ENCODE measurements at regions not wholly inside any gene's neighbourhood (a gene's known extent, or its start where the extent isn't known, plus 50 kb on each side); places are given as distances from the start of the nearest gene placed in this dataset.
A peak's percentile ranks its signal among the peaks of the same experiment; 100 is the strongest.

DNA sequence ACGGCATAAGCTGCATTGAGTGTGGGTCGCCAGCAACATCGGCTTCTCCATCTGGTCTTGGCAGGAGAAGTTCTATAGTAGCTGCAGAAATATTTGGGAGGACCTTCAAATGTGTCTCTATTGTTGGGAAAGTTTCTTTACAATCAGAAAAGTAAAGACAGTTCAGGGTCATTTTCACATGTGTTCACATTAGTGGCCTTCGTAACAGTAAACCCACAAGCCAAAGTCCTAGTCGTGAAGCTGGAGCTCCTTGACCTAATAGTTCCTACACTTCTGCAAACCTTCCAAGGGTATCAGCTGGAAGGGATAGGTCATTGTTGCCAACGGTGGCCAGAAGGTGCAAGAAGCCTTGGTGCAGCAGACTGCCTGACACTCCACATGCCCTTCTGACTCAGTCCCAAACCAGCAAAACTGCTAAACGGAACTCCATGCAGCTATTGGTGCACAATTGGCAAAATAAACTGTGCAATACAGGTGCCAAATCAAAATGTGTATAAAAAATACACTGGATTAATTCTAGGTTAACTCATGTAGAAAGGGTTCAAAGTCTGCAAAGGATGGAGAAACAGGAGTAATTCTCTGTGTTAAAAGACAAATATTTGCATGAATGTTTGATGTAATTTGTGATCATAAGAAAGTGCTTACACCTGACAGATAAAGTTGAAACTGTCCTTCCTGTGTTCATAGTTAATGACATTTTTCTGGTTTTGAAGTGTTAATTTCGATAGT is 102.8 kb upstream of the EGFR start:
- Mint-ChIP-seq H3K9me3 (peaks cover 0 to 6% (median 0%) of the 10 kb centered on the region in 8 donors), H3K27ac (no peak overlapping the region), H3K36me3 (no peaks in the 10 kb centered on the region), H3K4me3 (no peak overlapping the region), H3K4me1 (no peaks in the 10 kb centered on the region), H3K27me3 (peaks cover 5 to 6% of the 10 kb centered on the region in 2 donors)
- Histone ChIP-seq H3K9me3 (ENCODE audit: control insufficient read depth in 1 of 2, low read length in 2 of 2) (no peaks in the 10 kb centered on the region), H3K36me3 (ENCODE audit: insufficient read depth, low read length) (no peaks in the 10 kb centered on the region), H3K4me1 (ENCODE audit: insufficient read depth, low read length) (no peaks in the 10 kb centered on the region), H3K27me3 (ENCODE audit: insufficient read depth, low read length) (no peaks in the 10 kb centered on the region), H3K27ac (ENCODE audit: low read depth, low read length) (no peak overlapping the region), H3K4me3 (ENCODE audit: low read length in 2 of 2) (no peak overlapping the region)
- POLR2A ChIA-PET (ENCODE audit: partially characterized antibody): no interaction called here
- CTCF ChIA-PET (ENCODE audit: partially characterized antibody): no interaction called here
- DNase-seq: no peak
- intact Hi-C loops (cut with micrococcal nuclease): no loop called here

GRCh38 chr7:54917613-54918391 is 101.0 kb upstream of the EGFR start:
- Mint-ChIP-seq H3K27me3 (peaks cover 5 to 6% of the 10 kb centered on the region in 2 donors), H3K9me3 (peaks cover 0 to 12% (median 0%) of the 10 kb centered on the region in 8 donors), H3K27ac (no peak overlapping the region), H3K4me3 (no peak overlapping the region), H3K4me1 (no peaks in the 10 kb centered on the region), H3K36me3 (no peaks in the 10 kb centered on the region)
- Histone ChIP-seq H3K36me3 (ENCODE audit: insufficient read depth, low read length) (no peaks in the 10 kb centered on the region), H3K4me1 (ENCODE audit: insufficient read depth, low read length) (no peaks in the 10 kb centered on the region), H3K27ac (ENCODE audit: low read depth, low read length) (no peak overlapping the region), H3K9me3 (ENCODE audit: control insufficient read depth in 1 of 2, low read length in 2 of 2) (no peaks in the 10 kb centered on the region), H3K27me3 (ENCODE audit: insufficient read depth, low read length) (no peaks in the 10 kb centered on the region), H3K4me3 (ENCODE audit: low read length in 2 of 2) (no peak overlapping the region)
- ChIA-PET POLR2A (ENCODE audit: partially characterized antibody) (no interaction called here), CTCF (ENCODE audit: partially characterized antibody) (no interaction called here)
- no peak for DNase-seq
- intact Hi-C loops (cut with micrococcal nuclease): no loop called here

- Histone ChIP-seq H3K4me1 (ENCODE audit: insufficient read depth, low read length) (no peaks in the 10 kb centered on the region), H3K27me3 (ENCODE audit: insufficient read depth, low read length) (no peaks in the 10 kb centered on the region), H3K4me3 (ENCODE audit: low read length in 2 of 2) (no peak overlapping the region), H3K36me3 (ENCODE audit: insufficient read depth, low read length) (no peaks in the 10 kb centered on the region), H3K9me3 (ENCODE audit: control insufficient read depth in 1 of 2, low read length in 2 of 2) (no peaks in the 10 kb centered on the region), H3K27ac (ENCODE audit: low read depth, low read length) (no peak overlapping the region)
- intact Hi-C loops (cut with micrococcal nuclease): no loop called here
- Mint-ChIP-seq H3K36me3 (no peaks in the 10 kb centered on the region), H3K9me3 (peaks cover 0 to 33% (median 5%) of the 10 kb centered on the region in 8 donors), H3K4me3 (no peak overlapping the region), H3K27me3 (peaks cover 3 to 7% of the 10 kb centered on the region in 2 donors), H3K27ac (no peak overlapping the region), H3K4me1 (no peaks in the 10 kb centered on the region)
- no peak for DNase-seq
- ChIA-PET CTCF (ENCODE audit: partially characterized antibody) (no interaction called here), POLR2A (ENCODE audit: partially characterized antibody) (no interaction called here)
Measured at GRCh38 chr7:54921116-54921515, 97.7 kb upstream of the EGFR start.

DNA sequence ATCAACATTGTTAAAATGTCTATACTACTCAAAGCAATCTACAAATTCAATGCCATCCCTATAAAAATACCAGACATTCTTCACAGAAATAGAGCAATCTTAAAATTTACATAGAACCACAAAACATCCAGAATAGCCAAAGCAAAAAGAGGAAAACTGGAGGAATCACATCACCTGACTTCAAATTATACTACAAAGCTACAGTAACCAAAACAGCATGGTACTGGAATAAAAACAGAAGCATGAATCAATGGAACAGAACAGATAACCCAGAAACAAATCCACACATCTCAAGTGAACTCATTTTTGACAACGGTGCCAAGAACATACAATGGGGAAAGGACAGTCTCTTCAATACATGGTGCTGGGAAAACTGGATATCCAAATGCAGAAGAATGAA is 87.3 kb upstream of the EGFR start:
- Histone ChIP-seq H3K9me3 (ENCODE audit: control insufficient read depth in 1 of 2, low read length in 2 of 2) (no peaks in the 10 kb centered on the region), H3K27me3 (ENCODE audit: insufficient read depth, low read length) (no peaks in the 10 kb centered on the region), H3K4me3 (ENCODE audit: low read length in 2 of 2) (no peak overlapping the region), H3K36me3 (ENCODE audit: insufficient read depth, low read length) (no peaks in the 10 kb centered on the region), H3K27ac (ENCODE audit: low read depth, low read length) (no peak overlapping the region), H3K4me1 (ENCODE audit: insufficient read depth, low read length) (no peaks in the 10 kb centered on the region)
- intact Hi-C loops (cut with micrococcal nuclease): no loop called here
- Mint-ChIP-seq H3K36me3 (no peaks in the 10 kb centered on the region), H3K9me3 (peaks cover 2 to 41% (median 19%) of the 10 kb centered on the region in 8 donors), H3K27ac (no peak overlapping the region), H3K27me3 (peaks cover 12 to 14% of the 10 kb centered on the region in 2 donors), H3K4me3 (no peak overlapping the region), H3K4me1 (peaks cover 0 to 11% (median 2%) of the 10 kb centered on the region in 4 donors)
- ChIA-PET POLR2A (ENCODE audit: partially characterized antibody) (no interaction called here), CTCF (ENCODE audit: partially characterized antibody) (no interaction called here)
- DNase-seq: no peak

- Mint-ChIP-seq H3K27me3 (peaks cover 15 to 18% of the 10 kb centered on the region in 2 donors), H3K27ac (no peak overlapping the region), H3K4me3 (peak overlapping the region in 3 of 8 donors; percentile 7 to 71 (median 44)), H3K4me1 (peaks cover 0 to 11% (median 2%) of the 10 kb centered on the region in 4 donors), H3K9me3 (peaks cover 2 to 37% (median 18%) of the 10 kb centered on the region in 8 donors), H3K36me3 (no peaks in the 10 kb centered on the region)
- Histone ChIP-seq H3K9me3 (ENCODE audit: control insufficient read depth in 1 of 2, low read length in 2 of 2) (no peaks in the 10 kb centered on the region), H3K36me3 (ENCODE audit: insufficient read depth, low read length) (no peaks in the 10 kb centered on the region), H3K4me1 (ENCODE audit: insufficient read depth, low read length) (no peaks in the 10 kb centered on the region), H3K27me3 (ENCODE audit: insufficient read depth, low read length) (no peaks in the 10 kb centered on the region), H3K4me3 (ENCODE audit: low read length in 2 of 2) (no peak overlapping the region), H3K27ac (ENCODE audit: low read depth, low read length) (no peak overlapping the region)
- DNase-seq: no peak
- CTCF ChIA-PET (ENCODE audit: partially characterized antibody): no interaction called here
- intact Hi-C loops (cut with micrococcal nuclease): no loop called here
- POLR2A ChIA-PET (ENCODE audit: partially characterized antibody): no interaction called here
Measured at GRCh38 chr7:54932818-54933543, 85.8 kb upstream of the EGFR start.

DNA sequence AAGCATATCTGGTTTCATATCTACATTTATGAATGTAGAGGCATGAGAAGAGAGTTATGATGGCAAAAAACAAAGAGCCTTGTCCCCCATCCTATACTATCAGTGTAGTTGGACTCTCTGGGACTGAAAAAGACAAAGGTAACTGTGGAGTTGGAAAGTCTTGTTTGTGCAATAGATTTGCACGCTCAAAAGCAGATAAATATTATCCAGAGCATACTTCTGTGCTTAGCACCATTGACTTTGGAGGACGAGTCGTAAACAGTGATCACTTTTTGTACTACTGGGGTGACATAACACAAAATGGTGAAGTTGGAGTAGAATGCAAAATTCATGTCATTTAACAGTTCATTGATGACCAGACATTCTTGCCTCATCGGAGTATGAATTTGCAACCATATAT is 85.2 kb upstream of the EGFR start:
- Histone ChIP-seq H3K9me3 (ENCODE audit: control insufficient read depth in 1 of 2, low read length in 2 of 2) (no peaks in the 10 kb centered on the region), H3K27ac (ENCODE audit: low read depth, low read length) (no peak overlapping the region), H3K4me1 (ENCODE audit: insufficient read depth, low read length) (no peaks in the 10 kb centered on the region), H3K36me3 (ENCODE audit: insufficient read depth, low read length) (no peaks in the 10 kb centered on the region), H3K27me3 (ENCODE audit: insufficient read depth, low read length) (no peaks in the 10 kb centered on the region), H3K4me3 (ENCODE audit: low read length in 2 of 2) (no peak overlapping the region)
- Mint-ChIP-seq H3K9me3 (peaks cover 2 to 30% (median 18%) of the 10 kb centered on the region in 8 donors), H3K4me3 (peak overlapping the region in 1 of 8 donors; percentile 51), H3K36me3 (no peaks in the 10 kb centered on the region), H3K27ac (no peak overlapping the region), H3K4me1 (peaks cover 0 to 11% (median 2%) of the 10 kb centered on the region in 4 donors), H3K27me3 (peaks cover 15 to 20% of the 10 kb centered on the region in 2 donors)
- CTCF ChIA-PET (ENCODE audit: partially characterized antibody): no interaction called here
- intact Hi-C loops (cut with micrococcal nuclease): no loop called here
- POLR2A ChIA-PET (ENCODE audit: partially characterized antibody): no interaction called here
- DNase-seq: no peak

DNA sequence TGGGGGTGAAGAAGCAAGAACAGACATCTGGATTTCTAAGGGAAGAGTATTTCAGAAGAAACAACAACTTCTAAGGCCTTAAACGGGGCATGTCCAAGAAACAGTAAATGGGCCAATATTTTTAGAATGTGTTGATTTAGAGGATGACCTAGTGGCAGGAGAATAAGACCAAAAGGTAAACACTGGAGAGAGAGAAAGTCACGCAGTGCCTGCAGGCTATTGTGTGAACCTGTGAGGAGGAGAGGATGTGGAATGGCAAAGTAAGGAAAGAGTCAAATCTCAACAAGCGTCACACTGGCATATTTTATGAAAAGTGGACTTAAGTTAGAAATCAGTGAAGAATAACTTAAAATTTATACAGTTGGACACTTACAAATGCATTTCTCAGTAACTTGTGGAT is 78.1 kb upstream of the EGFR start:
- Mint-ChIP-seq H3K27ac (no peak overlapping the region), H3K27me3 (peaks cover 8 to 9% of the 10 kb centered on the region in 2 donors), H3K9me3 (peaks cover 2 to 9% (median 4%) of the 10 kb centered on the region in 8 donors), H3K4me3 (no peak overlapping the region), H3K4me1 (no peaks in the 10 kb centered on the region), H3K36me3 (no peaks in the 10 kb centered on the region)
- H3K4me3 ChIP-seq (ENCODE audit: low read length in 2 of 2): no peak overlapping the region
- H3K36me3 ChIP-seq (ENCODE audit: insufficient read depth, low read length): no peaks in the 10 kb centered on the region
- POLR2A ChIA-PET (ENCODE audit: partially characterized antibody): no interaction called here
- no peak for DNase-seq
- intact Hi-C loops (cut with micrococcal nuclease): no loop called here
- no peaks in the 10 kb centered on the region for H3K4me1 ChIP-seq (ENCODE audit: insufficient read depth, low read length)
- H3K27ac ChIP-seq (ENCODE audit: low read depth, low read length): no peak overlapping the region
- CTCF ChIA-PET (ENCODE audit: partially characterized antibody): no interaction called here
- no peaks in the 10 kb centered on the region for H3K9me3 ChIP-seq (ENCODE audit: control insufficient read depth in 1 of 2, low read length in 2 of 2)
- H3K27me3 ChIP-seq (ENCODE audit: insufficient read depth, low read length): no peaks in the 10 kb centered on the region
